Osteoblast (primary cell): ENCODE measurements at regions not wholly inside any gene's neighbourhood (a gene's known extent, or its start where the extent isn't known, plus 50 kb on each side); places are given as distances from the start of the nearest gene placed in this dataset.

Experiments
- DNase-seq: peaks from one replicate; pipeline ENCODE4 v3.0.0; 2011; ENCODE audit warnings: low spot score, mixed read lengths; ENCODE audit not compliant: insufficient read length; ENCODE audit errors: missing footprints
- H2AFZ ChIP-seq: 2 replicates; pipeline ENCODE4 v1.6.0; 2011; ENCODE audit warnings: mild to moderate bottlenecking, low read length
- H3K27ac ChIP-seq: 2 replicates; pipeline ENCODE4 v1.5.1; 2011; ENCODE audit warnings: mild to moderate bottlenecking, low read depth, low read length, moderate library complexity
- H3K27me3 ChIP-seq: 2 replicates; pipeline ENCODE4 v1.6.0; 2012; ENCODE audit warnings: mild to moderate bottlenecking, control low read depth, inconsistent platforms, low read length, moderate library complexity; ENCODE audit not compliant: insufficient read depth
- H3K36me3 ChIP-seq: 2 replicates; pipeline ENCODE4 v1.5.1; 2011; ENCODE audit warnings: mild to moderate bottlenecking, low read length, control low read depth, moderate library complexity; ENCODE audit not compliant: insufficient read depth
- H3K4me1 ChIP-seq: 2 replicates; pipeline ENCODE4 v1.5.1; 2011; ENCODE audit warnings: mild to moderate bottlenecking, low read length, control low read depth, moderate library complexity; ENCODE audit not compliant: insufficient read depth
- H3K4me2 ChIP-seq: 2 replicates; pipeline ENCODE4 v1.6.0; 2011; ENCODE audit warnings: mild to moderate bottlenecking, low read length; ENCODE audit not compliant: insufficient read depth
- H3K4me3 ChIP-seq: fragments of 200-600 bp; sonication (generic); 3 replicates; pipeline ENCODE4 v1.5.1; 2012; ENCODE audit warnings: mild to moderate bottlenecking, low read length, inconsistent platforms; ENCODE audit not compliant: insufficient read depth
- H3K79me2 ChIP-seq: 2 replicates; pipeline ENCODE4 v1.6.0; 2012; ENCODE audit warnings: mild to moderate bottlenecking, low read length, control low read depth, inconsistent platforms; ENCODE audit not compliant: insufficient read depth
- H3K9me3 ChIP-seq: 2 replicates; pipeline ENCODE4 v1.5.1; 2011; ENCODE audit warnings: low read depth, low read length, control low read depth
- H4K20me1 ChIP-seq: 2 replicates; pipeline ENCODE4 v1.6.0; 2012; ENCODE audit warnings: mild to moderate bottlenecking, low read length, control low read depth; ENCODE audit not compliant: insufficient read depth
- TF ChIP-seq, protein P1 (sequence below): IDR thresholded peaks from 2 replicates; pipeline ENCODE4 v1.5.1; 2011; ENCODE audit warnings: mild to moderate bottlenecking, low read depth, low read length, moderate library complexity; ENCODE audit errors: extremely low read depth

DNA sequence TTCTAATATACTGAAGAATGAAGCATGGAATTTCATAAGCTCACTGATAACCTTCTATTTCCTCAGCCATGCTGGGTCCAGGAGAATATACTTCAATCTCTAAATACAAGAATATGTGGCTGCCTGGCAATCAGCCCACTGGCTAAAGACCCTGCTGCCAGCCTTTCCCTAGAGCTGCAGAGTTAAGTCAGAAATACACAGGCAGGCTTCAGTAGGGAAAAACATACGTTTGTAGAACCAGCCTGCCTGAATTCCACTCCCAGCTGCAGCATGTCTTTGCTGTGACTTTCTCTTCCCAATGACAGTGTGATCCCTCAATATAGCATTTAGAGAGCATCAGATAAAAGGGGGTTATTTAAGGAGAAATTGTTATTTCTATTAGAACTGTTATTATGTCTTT, 289.1 kb downstream of the PCDH19 start:
- H3K27me3 ChIP-seq = no peaks in the 10 kb centered on the region
- no peak overlapping the region for H3K4me3 ChIP-seq
- H3K36me3 ChIP-seq = no peaks in the 10 kb centered on the region
- H2AFZ ChIP-seq = no peak overlapping the region
- no peaks in the 10 kb centered on the region for H3K9me3 ChIP-seq
- H4K20me1 ChIP-seq = no peaks in the 10 kb centered on the region
- H3K27ac ChIP-seq = no peak overlapping the region
- TF ChIP-seq, protein P1, sequence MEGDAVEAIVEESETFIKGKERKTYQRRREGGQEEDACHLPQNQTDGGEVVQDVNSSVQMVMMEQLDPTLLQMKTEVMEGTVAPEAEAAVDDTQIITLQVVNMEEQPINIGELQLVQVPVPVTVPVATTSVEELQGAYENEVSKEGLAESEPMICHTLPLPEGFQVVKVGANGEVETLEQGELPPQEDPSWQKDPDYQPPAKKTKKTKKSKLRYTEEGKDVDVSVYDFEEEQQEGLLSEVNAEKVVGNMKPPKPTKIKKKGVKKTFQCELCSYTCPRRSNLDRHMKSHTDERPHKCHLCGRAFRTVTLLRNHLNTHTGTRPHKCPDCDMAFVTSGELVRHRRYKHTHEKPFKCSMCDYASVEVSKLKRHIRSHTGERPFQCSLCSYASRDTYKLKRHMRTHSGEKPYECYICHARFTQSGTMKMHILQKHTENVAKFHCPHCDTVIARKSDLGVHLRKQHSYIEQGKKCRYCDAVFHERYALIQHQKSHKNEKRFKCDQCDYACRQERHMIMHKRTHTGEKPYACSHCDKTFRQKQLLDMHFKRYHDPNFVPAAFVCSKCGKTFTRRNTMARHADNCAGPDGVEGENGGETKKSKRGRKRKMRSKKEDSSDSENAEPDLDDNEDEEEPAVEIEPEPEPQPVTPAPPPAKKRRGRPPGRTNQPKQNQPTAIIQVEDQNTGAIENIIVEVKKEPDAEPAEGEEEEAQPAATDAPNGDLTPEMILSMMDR = no peak
- DNase-seq = no peak
- H3K4me1 ChIP-seq = no peaks in the 10 kb centered on the region
- no peaks in the 10 kb centered on the region for H3K79me2 ChIP-seq
- H3K4me2 ChIP-seq = no peak overlapping the region

DNA sequence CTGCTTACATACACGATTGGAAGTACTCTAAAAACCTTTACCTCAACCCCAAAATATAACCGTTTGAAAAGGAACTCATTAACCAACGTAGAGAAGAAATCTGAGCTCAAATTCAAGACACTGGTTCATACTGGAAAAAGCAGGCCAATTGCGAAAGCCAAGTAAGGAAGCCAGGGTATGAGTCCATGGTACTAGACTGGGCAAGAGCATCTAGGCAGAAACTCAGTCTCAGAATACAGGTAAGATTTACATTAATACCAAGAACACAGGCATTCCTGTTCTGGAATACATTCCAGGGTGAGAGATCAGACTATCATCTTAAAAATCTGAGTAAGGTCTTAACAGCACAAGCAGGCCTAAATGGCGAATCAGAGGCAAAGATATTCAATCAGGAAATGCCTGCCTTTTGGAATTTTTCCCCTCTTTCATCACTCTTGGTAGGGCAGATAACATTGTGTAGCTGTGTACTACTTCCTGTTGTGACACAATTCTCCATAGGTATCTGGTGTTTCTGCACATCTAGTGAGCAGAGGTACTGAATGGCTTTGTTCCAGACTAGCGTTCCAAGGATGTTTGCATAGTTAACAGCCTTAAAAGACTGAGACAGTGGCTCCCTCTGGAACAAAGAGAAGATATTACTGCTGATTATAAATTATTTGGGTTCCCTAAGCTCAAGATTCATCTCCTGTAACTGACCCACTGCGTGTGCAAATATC, 311.3 kb downstream of the PCDH19 start:
- Histone ChIP-seq H3K4me1 (no peaks in the 10 kb centered on the region), H3K27me3 (no peaks in the 10 kb centered on the region), H2AFZ (no peak overlapping the region), H3K36me3 (no peaks in the 10 kb centered on the region), H4K20me1 (no peaks in the 10 kb centered on the region), H3K9me3 (no peaks in the 10 kb centered on the region), H3K4me2 (no peak overlapping the region), H3K4me3 (no peak overlapping the region), H3K79me2 (no peaks in the 10 kb centered on the region), H3K27ac (no peak overlapping the region)
- TF ChIP-seq, protein P1 = no peak
- peak; percentile 15 for DNase-seq

DNA sequence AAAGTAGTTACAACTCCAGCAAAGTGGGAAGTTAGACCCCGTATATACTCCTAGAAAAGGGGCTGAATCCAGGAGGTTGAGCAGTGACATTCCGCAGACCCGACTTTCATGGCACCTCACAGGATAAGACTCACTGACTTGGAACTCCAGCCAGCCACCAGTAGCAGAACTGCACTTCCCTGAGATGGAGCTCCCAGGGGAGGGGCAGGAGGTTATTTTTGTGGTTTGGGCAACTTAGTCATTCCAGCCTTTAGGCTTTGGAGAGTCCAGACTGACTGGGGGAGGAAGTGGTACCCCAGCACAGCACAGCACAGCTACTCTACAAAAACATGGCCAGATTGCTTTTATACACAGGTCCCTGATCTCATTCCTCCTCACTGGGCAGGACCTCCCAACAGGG, 319.1 kb downstream of the PCDH19 start:
- H3K4me1 ChIP-seq = peaks cover 6% of the 10 kb centered on the region
- no peaks in the 10 kb centered on the region for H3K36me3 ChIP-seq
- TF ChIP-seq, protein P1 = no peak
- no peaks in the 10 kb centered on the region for H3K79me2 ChIP-seq
- peaks cover 3% of the 10 kb centered on the region for H3K9me3 ChIP-seq
- no peaks in the 10 kb centered on the region for H3K27me3 ChIP-seq
- H4K20me1 ChIP-seq = no peaks in the 10 kb centered on the region
- H3K4me2 ChIP-seq = no peak overlapping the region
- DNase-seq = peak; percentile 18
- H2AFZ ChIP-seq = no peak overlapping the region
- no peak overlapping the region for H3K4me3 ChIP-seq
- H3K27ac ChIP-seq = no peak overlapping the region

DNA sequence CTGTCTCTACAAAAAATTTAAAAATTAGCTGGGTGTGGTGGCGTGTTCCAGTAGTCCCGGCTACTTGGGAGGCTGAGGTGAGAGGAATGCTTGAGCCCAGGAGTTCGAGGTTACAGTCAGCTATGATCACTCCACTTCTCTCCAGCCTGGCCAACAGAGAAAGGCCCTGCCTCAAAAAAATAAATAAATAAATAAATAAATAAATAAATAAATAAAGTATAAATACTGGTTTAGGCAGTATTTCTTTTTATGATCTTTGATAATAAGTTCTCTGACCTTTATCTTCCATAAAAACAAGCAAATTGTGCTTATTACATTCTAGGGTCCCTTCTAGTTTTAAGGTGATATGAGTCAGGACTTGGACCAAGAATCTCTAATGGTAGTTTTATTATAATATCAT, 320.3 kb downstream of the PCDH19 start:
- H3K4me1 ChIP-seq = peaks cover 6% of the 10 kb centered on the region
- no peak overlapping the region for H3K4me3 ChIP-seq
- no peak overlapping the region for H3K27ac ChIP-seq
- no peaks in the 10 kb centered on the region for H4K20me1 ChIP-seq
- H3K4me2 ChIP-seq = no peak overlapping the region
- peaks cover 3% of the 10 kb centered on the region for H3K9me3 ChIP-seq
- no peaks in the 10 kb centered on the region for H3K36me3 ChIP-seq
- H2AFZ ChIP-seq = no peak overlapping the region
- no peaks in the 10 kb centered on the region for H3K79me2 ChIP-seq
- TF ChIP-seq, protein P1 = no peak
- DNase-seq = no peak
- no peaks in the 10 kb centered on the region for H3K27me3 ChIP-seq
